ENCODE measurements at regions not wholly inside any gene's neighbourhood (a gene's known extent, or its start where the extent isn't known, plus 50 kb on each side); places are given as distances from the start of the nearest gene placed in this dataset.
"Not testable (repeated sequence)": the region's sequence is repeated elsewhere in the genome, so short reads cannot be mapped to it uniquely, and the experiment has no call there.

DNA sequence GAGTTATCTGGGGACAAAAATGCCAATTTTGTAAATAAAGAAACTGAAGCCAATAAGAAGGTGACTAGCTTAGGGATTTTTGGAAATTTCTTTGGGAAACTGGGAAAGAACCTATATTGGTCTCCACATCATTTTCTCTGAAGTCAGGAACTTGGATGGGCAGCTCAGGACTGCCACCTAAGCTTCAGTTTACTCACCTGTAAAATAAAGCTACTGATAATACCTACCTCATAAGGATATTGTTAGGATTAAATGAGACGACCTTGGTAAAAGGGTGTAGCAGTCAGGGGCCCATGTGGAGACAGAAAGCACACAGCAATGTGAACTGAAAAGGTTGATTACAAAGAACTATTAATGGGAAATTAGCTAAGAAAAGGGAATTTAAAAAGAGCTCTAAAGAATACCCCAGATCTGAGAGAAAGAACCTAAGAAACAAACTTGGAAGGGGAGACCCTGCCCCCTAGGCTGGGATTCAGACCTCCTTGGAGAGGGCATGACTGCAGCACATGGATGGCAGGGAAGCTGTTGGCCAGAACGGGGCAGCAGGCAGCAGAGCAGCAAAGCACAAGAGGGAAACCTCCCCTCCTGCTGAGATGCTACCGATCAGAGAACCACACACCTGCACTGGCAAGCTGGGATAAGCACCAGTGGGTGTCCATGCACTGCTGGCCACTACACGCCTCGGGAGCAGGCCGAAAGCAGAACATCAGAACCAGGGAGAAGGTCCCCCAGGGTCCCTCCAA is 83.7 kb upstream of the THBS1 start:
- DNase-seq: no peak

DNA sequence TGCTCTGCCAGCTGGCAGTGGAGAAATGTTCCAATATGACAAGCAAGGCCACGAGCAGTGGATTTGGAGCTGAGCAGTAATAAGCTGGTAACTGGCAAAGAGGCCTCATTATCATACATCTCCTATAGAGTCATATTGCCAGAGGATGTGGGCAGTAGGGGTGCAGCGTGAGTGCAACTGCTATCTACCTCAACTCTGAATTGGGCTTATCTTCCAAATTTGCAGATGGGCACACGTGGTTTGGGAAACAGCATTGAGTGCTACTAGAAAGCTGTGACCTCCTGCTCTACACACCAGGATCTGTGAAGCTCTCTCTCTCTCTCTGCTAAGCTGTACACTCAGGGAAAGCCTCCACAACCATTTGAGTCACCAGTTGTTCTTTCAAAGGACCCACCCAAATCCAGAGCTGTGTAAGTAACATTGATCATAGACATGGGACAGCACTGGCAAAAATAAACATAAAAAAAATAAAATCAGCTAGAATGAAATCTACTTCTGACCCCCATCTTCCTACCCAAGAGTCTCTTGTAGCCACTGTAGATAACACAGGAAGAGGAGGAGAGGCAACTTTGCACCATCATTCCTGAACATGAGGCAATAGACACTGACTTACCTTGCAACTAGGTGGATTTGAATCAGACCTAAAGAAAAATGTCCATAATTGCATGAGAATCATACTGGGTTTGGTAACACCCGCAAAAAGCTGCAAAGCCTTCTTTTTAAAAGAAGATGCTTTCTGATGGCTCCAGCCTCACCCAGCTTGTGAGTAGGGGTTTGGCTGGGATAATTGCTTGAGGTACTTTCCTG is 82.9 kb upstream of the THBS1 start:
- DNase-seq: no peak

DNA sequence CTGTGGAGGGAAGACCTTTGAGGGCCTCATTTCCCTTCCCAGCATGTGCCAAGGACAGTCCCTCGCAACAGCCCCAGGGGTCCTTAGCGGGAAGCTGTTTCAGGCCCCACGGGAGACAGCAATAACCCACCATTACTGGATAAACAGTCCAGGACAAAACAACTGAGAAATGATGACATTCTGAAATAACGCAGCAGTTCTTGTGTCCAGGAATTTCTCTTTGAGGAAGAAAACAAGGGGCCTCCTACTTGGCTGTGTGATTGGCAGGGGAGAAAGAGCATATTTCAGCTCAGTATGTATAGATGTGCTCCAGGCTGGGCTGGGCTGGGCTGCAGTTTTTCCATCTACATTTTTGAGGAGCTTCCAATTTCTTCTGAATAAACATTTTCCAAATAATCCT is 82.2 kb upstream of the THBS1 start:
- no peak for DNase-seq

DNA sequence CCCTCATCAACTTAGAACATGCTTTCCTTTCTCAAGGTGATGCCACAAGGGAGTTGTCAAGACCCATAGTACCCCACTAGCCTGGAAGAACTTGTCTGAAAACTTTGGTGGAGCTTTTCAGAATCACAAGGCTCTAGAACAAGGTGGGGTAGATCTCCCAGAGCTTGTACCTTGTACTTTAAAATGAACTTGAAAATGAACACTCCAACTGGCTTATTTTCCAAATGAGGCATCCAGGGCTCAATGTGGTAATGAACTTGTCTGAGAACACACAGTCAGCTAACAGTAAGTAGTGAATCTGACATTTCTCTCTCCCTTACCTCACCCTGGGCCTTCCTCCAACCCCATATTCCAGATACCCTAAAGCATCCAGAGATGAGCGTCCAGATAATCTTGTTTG is 81.8 kb upstream of the THBS1 start:
- DNase-seq: no peak

DNA sequence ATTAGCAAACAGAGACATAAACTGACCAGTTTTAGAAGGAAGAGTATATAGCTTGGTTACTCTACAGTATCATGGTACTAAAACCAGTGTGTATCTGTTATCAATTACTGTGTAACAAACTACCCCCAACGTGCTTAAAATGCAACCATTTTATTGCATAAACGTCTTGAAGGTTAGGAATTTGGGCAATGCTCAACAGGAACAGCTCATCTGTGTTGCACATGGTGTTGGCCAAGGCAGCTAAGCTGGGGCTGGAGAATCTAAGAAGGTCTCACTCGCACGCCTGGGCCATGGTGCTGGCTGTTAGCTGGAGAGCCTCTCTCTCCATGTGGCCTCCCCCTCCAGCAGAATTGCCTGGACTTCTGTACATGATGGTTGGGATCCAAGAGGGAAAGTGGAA is 81.2 kb upstream of the THBS1 start:
- DNase-seq: no peak

DNA sequence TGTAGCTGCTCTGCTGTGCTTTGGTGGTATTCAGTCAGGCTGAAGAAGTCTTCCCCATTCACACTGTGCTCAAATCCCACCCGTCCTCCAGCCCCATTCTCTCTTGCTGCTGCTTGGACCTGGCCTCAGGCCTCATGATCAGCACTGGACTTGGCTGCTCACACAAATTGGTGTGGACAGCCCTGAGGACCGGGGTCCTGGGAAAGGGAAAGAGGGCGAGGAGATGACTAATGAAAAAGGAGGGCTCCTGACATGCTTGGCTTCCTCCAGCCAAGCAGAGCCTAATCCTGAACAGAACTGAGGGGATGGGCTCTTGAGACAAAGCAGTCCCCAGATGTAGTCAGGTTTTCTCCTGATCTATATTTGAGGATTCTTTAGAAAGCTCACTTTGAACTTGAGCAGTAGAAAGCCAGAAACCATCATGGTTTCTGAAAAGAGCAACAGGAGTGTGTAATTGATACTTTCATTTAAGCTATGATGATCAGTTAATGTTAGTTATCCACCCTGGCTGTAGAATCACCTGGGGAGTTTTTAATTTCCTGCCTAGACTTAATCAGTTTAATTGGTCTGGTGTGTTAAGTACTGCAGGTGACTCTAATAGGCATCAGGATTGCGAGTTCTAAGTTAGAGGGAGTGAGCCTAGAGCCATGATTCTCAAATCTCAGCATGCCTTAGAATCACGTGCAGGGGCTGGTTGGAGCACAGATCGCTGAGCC is 79.4 kb upstream of the THBS1 start:
- no peak for DNase-seq

DNA sequence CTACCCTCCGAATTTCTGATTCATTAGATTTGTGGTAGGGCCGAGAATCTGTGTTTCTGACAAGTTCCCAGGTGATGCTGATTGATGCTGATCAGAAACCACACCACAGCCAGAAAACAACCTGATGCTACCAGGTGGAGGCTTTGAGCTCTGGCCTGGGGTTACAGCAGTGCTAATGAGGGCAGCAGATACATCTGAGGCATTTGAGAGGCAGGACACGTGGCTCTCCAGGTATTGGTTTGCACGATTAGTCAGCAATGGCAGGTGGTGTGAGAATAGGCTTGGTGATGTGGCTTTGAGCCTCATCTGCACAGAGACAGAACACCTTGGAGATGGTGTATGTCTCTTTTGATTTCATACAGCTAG is 78.8 kb upstream of the THBS1 start:
- no peak for DNase-seq

DNA sequence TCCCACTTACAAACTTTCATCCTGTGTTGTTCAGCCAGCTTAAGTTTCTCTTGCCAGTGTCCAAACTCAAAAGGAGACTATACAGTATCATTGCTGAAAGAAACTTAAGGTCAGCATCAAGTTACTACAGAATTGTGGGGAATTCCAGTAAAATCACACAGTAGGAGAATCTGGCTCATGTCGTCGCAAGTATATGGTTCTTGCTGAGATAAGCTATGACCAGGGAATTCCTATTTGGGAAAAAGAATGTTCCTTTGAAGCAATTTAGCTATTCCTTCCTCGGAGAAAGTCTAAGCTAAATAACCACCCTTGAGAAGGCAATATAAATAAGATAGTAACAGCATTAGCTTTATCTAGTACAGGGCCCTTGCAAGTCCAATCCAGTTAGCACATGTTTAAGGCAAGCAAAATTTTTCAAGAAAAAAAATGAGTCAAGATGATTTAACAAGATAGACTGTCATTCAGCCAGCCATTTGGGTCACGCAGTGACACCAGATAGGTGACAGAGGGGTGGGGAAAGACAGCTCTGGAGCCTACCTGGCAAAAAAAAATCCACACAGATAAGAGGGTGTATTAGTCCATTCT is 78.2 kb upstream of the THBS1 start:
- DNase-seq: no peak

DNA sequence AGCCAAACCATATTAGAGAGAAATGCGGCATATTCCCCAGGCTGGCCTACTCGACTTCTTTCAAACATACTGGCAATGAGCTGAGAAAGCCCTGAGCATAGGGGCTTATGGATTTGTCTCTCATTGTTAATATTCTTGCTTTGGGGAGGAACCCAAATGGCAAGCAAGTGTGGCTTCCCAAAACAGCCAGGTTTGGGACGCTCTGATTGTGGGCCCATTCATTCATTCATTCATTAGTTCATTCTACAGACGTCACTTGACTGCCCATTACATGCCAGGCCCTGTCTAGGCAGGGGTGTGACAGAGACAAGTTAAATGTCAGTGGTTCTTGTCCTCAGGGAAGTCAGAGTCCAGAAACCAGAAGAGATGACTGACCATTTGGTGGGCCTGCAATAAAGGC is 77.4 kb upstream of the THBS1 start:
- DNase-seq: no peak

DNA sequence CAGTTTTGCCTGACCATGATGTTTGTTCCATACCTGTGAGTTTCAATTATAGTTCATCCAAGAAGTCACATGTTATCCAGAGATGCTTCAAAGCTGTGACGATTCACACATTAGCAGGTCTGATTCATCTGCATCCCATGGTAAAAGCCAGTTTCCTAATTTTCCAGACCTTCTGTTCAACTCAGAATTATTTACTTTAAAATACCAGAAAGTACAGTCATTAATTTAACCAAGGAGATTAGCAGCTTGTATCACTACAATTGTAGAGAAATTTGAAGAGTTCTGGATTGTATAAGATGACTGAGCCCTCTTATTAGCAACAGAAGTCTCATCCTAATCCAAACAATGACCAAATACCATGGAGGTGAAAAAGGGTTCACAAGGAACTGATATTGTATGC is 76.1 kb upstream of the THBS1 start:
- no peak for DNase-seq

DNA sequence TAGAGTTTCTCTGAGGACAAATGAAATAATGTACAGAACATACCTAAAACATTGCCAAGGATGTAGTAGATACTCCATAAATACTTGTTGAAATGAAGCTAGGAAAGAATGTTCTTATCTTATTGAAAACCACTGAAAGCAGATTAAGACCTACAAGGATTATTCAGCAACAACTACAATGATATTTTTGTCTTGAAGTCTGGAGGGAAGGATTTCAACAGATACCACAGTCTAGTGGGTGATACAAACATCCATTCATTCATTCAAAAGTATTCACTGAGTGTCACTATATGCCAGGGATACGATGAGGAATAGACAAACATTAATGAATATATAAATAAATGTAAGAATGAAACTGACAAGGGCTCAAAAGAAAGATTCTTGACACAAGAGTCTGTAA is 74.7 kb upstream of the THBS1 start:
- DNase-seq: no peak

DNA sequence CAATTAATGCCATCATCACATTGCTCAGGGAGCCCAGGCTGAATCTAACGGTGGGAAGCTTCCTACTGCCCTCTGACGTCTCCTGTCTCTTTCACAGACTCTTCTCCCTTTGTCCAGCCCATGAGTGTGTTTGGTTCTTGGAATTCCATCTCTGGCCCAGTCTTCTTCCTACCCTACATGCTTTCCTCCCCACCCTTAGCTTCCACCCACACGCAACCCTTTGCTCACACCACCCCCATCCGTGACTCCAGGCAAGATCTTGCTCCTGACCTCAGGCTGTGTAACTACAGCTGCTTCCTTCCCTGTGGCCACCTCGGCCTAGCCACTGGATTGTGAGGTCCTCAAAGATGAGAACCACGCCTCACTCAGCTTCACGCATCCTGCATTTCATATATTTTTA is 72.3 kb upstream of the THBS1 start:
- DNase-seq: no peak

DNA sequence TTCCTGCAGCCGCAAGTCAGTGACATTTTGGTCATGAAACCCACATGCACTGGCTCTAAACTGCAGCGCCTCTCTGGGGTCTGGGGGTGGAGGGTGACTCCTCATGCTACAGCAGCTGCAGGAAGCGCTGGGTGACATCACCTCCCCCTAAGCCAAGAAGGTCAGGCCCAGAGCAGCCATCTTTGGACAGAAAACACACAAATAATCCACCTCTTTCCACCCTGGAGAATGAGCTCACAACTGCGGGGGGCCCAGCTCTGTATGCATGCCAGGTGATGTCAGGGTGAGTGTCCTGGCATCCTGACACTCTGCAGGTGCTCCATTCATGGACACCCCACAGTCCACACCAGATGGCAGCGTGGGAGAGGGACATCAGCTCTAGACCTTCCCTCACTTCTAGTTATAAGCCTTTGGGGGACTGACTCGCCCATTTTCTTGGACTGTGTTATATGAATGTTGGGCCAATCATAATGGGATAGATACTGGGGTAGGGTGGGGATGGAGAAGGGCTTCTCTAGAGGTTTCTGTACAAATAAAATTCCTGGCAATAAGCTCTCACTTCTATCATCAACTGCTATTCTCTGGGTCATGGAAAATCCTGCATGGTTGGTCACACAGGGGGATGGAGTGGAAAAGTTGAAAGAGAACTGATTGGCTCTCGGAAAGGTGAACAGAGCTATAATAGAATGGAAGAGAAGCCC is 70.7 kb upstream of the THBS1 start:
- DNase-seq: no peak

DNA sequence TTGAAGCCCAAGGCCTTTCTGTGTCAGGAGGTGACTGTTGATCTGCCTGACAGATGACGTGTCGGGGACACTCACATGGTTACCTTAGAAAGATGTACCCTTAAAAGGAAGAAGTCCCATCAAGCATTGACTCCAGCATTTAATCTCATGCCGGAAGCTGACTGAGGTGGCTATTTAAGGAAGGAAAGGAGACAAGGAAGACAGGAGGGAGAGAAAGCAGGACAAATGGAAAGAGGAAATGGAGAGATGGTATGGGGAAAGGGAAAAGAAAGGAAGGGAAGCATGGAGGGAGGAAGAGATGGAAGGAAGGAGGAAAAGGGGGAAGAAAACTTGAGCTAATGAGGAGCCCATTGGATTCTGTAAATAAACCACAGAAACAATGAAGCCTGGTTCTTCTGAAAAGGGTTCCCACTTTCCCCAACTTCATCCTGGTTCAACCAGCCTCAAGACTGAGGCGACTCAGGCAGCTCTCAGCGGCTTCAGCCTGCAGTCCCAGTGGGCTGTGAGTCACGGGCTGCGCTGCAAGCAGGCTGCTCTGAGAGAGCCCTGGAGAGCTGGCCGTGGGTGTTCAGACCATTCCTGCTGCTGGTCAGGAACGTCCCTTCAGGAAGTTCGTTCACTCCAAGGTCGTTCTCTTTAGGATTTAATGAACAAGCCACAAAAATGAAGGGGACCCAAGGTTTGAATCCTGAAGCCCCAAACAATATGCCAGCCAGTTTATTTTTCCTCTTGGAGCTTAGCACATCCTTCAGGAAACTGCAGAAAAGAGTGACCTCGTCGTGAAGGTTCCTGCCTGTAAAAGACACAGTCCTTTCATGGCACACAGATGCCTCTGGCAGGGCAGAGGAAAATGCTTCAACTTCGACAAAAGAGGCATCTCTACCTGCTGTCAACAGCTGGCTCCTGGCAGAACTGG is 69.6 kb upstream of the THBS1 start:
- DNase-seq: no peak

DNA sequence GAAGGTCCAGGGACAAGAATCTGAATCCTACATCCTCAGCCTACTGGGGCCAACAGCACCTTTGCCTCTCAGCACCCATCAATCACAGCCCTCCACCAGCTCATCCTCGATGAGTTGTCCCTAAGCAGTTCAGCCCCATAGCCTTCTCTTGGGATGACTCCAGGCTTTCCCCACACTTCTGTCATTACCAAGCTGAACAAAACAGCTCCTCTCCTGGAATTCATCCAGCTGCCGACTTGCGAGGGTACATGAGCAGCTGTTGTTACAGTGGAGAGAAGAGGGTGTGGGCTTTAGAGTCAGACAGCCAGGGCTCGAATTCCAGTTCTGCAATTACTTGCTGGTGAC is 69.0 kb upstream of the THBS1 start:
- DNase-seq: no peak

DNA sequence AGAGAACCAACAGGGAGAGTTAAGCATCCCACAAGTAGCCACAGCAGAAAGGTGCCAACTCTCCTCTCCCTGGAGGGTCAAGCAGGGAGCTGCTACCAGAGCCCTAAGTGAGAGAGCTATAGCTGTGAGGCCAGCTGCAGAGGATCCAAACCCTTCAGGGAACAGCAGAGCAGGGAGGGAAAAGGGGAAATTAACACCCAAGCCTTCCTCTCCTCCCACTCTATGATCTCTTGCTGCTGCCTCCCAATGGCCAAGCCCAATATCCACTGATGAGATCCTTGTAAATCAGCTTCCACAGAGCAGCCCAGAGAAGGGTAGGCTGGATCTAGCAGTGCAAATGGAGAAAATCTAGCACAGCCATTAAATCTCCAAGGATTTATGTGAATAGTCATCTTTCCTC is 68.2 kb upstream of the THBS1 start:
- no peak for DNase-seq

DNA sequence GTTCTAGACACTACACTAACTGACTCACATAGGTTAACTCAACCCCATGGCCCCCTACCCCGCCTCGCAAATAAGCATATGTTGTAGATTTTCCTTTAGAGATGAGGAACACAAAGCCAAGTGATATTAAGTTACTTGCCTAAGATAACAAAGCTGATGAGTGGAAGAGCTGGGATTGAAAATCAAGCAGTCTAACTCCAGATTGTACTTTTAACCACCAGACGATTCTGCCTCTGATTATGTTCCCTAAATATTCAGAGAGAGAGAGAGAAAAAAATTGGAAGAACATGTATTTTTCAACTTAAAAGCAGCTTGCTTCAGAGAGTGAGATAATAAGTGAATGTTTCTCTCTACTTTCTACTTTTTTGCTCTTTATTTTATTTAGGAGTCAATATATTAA is 66.9 kb upstream of the THBS1 start:
- no peak for DNase-seq

DNA sequence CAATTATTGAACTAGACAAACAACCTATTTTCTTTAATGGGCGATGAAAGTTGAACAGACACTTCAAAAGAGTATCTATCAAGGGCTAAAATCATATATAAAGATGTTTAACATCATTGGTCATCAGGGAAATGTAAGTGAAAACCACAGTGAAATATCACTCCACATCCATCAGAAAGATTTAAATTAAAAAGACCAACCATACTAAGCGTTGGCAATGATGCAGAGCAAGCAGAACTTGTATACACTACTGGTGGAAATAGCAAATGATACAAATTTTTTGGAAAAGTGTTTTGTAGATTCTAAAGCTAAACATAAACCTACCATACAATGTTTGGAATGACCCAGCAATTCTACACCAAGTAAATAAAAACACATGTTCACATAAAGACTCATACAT is 65.9 kb upstream of the THBS1 start:
- DNase-seq: no peak

DNA sequence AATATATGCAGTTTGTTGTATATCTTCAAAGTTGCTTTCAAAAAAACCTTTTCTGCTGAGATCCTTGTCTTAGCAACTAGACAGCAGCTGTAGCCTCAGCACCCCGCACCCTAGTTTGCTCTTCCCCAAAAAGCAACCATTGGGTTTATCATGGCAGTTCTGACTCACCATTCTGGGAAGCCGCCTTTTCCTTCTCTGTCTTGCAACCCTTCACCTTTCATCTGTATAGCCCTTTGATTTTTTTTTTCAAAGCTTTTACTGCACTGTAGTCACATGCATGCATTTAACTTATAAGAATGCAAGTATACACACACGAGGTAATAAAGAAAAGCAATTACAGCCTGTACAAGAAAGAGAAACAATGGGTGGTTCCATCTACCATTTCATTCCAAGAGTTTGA is 65.1 kb upstream of the THBS1 start:
- no peak for DNase-seq

DNA sequence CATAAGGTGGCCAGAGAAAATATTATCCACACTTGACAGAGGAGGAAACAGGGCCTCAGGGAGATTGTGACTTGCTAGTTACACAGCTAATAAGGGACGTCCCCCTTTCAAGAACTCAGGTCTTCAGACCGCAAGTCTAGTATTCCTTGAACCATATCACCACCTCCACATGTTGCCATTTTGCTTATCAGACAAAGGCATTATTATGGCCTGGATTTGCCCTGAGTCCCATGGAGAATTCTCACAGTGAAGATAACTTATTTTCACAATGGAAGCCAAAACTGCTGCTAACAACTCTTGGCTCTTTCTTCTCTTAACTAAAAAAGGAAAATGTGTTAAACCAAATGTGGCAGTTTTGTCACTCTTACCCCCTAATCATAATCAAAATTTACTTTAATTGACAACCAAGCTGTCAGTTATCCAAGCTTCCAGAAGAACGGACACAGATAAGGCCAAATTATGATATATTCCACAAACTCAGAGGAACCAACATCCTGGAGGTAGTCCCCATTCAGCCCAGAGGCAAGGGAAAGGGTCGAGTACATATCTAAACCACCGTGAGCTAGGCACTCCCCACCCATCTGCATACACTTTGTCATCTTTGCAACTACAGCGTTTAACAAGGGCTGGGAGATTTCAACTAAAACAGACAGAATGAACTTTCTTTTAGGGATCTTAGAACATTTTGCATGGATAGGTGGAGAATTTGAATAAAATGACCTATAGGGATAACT is 63.6 kb upstream of the THBS1 start:
- no peak for DNase-seq

DNA sequence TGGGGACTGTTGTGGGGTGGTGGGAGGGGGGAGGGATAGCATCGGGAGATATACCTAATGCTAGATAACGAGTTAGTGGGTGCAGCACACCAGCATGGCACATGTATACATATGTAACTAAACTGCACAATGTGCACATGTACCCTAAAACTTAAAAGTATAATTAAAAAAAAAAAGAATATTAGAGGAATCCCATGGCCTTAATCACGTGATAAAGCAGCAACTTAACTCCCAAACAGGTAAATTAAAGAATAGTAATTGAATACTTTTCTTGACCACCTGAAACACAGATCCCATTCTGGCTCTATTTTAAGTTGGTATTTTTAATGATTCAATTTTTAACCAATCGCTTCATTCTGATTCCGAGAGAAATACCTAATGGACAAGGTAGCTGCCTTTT is 56.9 kb upstream of the THBS1 start:
- DNase-seq: not testable (repeated sequence)

Measured in CD4-positive, alpha-beta T cell treated with Interleukin-12 subunit alpha and Interleukin-12 subunit beta, for 1 hour (primary cell).